ENCODE measurements at regions not wholly inside any gene's neighbourhood (a gene's known extent, or its start where the extent isn't known, plus 50 kb on each side); places are given as distances from the start of the nearest gene placed in this dataset.
"Not testable (repeated sequence)": the region's sequence is repeated elsewhere in the genome, so short reads cannot be mapped to it uniquely, and the experiment has no call there.

DNA sequence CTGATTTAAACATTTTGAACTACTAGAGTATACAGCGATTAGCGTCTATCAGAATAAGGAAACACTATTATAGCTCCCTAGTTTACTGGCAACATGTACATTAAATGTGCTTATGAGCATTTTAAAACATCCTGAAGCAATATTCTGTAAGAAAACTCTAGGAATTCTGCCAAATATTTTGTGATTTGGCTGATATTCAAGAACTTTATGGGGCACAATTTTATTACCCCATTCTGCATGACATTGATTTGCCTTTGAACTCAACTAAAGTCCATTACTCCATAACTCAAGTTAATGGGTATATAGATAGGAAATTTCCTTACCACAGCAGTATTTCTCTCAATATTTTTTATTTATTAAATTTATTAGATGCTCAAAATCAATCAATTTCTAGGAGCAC lies 369.9 kb upstream of the KCND2 start:
- TF ChIP-seq, protein P1, sequence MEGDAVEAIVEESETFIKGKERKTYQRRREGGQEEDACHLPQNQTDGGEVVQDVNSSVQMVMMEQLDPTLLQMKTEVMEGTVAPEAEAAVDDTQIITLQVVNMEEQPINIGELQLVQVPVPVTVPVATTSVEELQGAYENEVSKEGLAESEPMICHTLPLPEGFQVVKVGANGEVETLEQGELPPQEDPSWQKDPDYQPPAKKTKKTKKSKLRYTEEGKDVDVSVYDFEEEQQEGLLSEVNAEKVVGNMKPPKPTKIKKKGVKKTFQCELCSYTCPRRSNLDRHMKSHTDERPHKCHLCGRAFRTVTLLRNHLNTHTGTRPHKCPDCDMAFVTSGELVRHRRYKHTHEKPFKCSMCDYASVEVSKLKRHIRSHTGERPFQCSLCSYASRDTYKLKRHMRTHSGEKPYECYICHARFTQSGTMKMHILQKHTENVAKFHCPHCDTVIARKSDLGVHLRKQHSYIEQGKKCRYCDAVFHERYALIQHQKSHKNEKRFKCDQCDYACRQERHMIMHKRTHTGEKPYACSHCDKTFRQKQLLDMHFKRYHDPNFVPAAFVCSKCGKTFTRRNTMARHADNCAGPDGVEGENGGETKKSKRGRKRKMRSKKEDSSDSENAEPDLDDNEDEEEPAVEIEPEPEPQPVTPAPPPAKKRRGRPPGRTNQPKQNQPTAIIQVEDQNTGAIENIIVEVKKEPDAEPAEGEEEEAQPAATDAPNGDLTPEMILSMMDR (IDR thresholded peaks at IDR 0.05; ENCODE audit: extremely low read depth, insufficient read depth, missing control alignments), result no peak
- no peak for DNase-seq (ENCODE audit: low spot score)
- in situ Hi-C loops (cut with MboI; ENCODE audit: low pct_unique_long_range_greater_than_20kb, low sequenced_read_pairs, unreplicated experiment), result no loop called here

DNA sequence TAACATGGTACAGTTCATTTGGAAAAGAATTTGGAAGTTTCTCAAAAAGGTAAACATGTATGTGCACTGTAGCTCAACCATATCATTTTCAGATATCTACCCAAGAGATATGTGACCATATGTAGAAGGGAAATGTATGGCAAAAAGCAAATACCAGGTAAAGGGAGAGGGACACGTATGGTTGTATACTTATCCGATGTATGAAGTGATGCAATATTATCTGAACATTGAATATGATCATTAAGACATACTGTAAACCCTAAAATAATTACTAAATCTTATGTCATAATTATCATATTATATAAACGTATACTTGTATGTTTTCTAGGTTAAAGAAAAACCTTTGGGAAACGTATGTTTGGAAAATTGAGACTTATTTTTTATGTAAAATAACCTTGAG lies 367.5 kb upstream of the KCND2 start:
- TF ChIP-seq, protein P1 (IDR thresholded peaks at IDR 0.05; ENCODE audit: extremely low read depth, insufficient read depth, missing control alignments), result no peak
- in situ Hi-C loops (cut with MboI; ENCODE audit: low pct_unique_long_range_greater_than_20kb, low sequenced_read_pairs, unreplicated experiment), result no loop called here
- DNase-seq (ENCODE audit: low spot score), result no peak

DNA sequence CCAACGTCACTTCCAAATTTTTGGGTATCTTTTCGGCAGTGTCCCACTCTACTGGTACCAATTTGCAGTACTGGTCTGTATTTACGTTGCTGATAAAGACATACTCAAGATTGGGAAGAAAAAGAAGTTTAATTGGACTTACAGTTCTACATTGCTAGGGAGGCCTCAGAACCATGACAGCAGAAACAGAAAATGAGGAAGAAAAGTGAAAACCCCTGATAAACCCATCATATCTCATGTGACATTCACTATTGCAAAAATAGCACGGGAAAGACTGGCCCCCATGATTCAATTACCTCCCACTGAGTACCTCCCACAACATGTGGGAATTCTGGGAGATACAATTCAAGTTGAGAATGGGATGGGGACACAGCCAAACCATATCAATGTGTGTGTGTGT lies 364.0 kb upstream of the KCND2 start:
- TF ChIP-seq, protein P1 (IDR thresholded peaks at IDR 0.05; ENCODE audit: extremely low read depth, insufficient read depth, missing control alignments), result no peak
- DNase-seq (ENCODE audit: low spot score), result no peak

DNA sequence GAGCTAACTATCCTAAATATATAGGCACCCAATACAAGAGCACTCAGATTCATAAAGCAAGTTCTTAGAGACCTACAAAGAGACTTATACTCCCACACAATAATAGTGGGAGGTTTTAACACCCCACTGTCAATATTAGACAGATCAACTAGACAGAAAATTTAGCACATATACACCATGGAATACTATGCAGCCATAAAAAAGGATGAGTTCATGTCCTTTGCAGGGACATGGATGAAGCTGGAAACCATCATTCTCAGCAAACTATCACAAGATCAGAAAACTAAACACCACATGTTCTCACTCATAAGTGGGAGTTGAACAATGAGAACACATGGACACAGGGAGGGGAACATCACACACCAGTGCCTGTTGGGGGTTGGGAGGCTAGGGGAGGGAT lies 358.9 kb upstream of the KCND2 start:
- in situ Hi-C loops (cut with MboI; ENCODE audit: low pct_unique_long_range_greater_than_20kb, low sequenced_read_pairs, unreplicated experiment); DNase-seq (ENCODE audit: low spot score): not testable (repeated sequence)

More for the DNA sequence above, 364.0 kb upstream of the KCND2 start:
- in situ Hi-C loops (cut with MboI; ENCODE audit: low pct_unique_long_range_greater_than_20kb, low sequenced_read_pairs, unreplicated experiment), result no loop called here

DNA sequence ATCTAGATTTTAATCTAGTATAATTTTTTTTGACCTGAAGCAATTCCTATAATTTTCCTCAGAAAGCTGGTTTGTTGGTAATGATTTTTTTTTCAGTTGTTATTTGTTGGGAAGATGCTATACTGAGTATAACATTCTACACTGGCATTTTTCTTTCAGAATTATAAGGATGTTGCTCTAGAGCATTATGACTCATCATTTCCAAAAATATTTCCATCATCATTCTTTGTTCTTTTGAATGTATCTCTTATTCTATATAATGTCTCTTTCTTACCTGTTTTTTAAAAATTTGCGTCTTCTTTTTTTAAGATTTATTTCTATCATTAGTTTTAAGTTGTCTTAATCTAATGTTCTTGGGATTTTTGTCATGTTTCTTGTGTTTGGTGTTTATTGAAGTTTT lies 356.5 kb upstream of the KCND2 start:
- TF ChIP-seq, protein P1 (IDR thresholded peaks at IDR 0.05; ENCODE audit: extremely low read depth, insufficient read depth, missing control alignments), result no peak
- in situ Hi-C loops (cut with MboI; ENCODE audit: low pct_unique_long_range_greater_than_20kb, low sequenced_read_pairs, unreplicated experiment), result no loop called here
- DNase-seq (ENCODE audit: low spot score), result no peak

DNA sequence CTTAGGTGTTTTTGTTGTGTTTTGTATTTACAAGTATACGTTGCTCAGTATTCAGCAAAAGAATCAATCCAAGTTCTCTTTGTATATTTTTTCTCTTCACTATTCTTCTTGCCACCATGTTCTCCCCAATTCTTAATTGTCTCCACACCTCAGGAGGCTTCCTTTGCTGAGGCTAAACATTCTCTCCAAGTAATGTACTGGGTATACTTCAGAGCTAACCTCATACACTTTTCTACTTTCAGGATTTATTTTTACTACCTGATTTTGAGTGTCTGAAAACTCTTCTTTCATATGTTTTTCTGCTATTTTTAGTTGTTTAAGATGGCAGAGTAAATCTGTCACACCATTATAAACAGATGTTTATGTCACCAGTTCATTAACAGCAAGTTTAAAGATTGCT lies 354.8 kb upstream of the KCND2 start:
- DNase-seq (ENCODE audit: low spot score), result no peak
- in situ Hi-C loops (cut with MboI; ENCODE audit: low pct_unique_long_range_greater_than_20kb, low sequenced_read_pairs, unreplicated experiment), result no loop called here
- TF ChIP-seq, protein P1 (IDR thresholded peaks at IDR 0.05; ENCODE audit: extremely low read depth, insufficient read depth, missing control alignments), result no peak

DNA sequence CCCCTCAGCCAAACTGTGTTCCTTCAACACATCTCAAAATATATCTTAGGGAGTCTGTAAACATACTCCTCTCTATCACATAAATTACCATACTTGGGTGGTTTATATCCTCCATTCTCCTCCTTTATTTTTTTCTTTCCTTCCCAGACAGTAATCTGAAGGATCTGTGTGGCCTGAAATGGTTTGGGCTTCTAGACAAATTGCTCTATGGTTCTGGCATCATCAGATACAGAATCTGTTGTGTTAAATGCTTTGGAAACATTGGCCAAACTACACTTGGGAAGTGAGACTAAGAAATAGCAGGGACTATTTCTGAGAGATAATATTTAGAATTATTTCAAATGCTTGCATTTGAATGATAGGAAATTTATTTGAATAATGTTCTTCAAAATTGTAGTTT lies 353.0 kb upstream of the KCND2 start:
- no peak for DNase-seq (ENCODE audit: low spot score)
- TF ChIP-seq, protein P1 (IDR thresholded peaks at IDR 0.05; ENCODE audit: extremely low read depth, insufficient read depth, missing control alignments), result no peak
- in situ Hi-C loops (cut with MboI; ENCODE audit: low pct_unique_long_range_greater_than_20kb, low sequenced_read_pairs, unreplicated experiment), result no loop called here

Data from GM13977 (cell line).